Hepatocyte (in vitro differentiated cells): ENCODE measurements at regions not wholly inside any gene's neighbourhood (a gene's known extent, or its start where the extent isn't known, plus 50 kb on each side); places are given as distances from the start of the nearest gene placed in this dataset.

ENCODE experiments used
- CTCF ChIP-seq: fragments of 200-600 bp; sonication (generic); IDR thresholded peaks from 2 replicates; pipeline ENCODE4 v1.5.1; 2016; ENCODE audit warnings: antibody characterized with exemption, mild to moderate bottlenecking; ENCODE audit not compliant: poor library complexity
- EZH2 ChIP-seq: fragments of 200-600 bp; sonication (generic); IDR thresholded peaks from 2 replicates; pipeline ENCODE4 v1.6.1; 2016; ENCODE audit warnings: antibody characterized with exemption, mild to moderate bottlenecking, borderline replicate concordance
- EZH2phosphoT487 ChIP-seq: fragments of 200-600 bp; sonication (generic); IDR thresholded peaks from one replicate; pipeline ENCODE4 v1.6.1; 2018; ENCODE audit warnings: antibody characterized with exemption, mild to moderate bottlenecking, low read depth, moderate library complexity; ENCODE audit not compliant: unreplicated experiment, severe bottlenecking

- TF ChIP-seq CTCF = no peak
- TF ChIP-seq EZH2 = no peak
- no peak for TF ChIP-seq EZH2phosphoT487
These were observed 230.8 kb upstream of the CHRM3 start for GRCh38 chr1:239155466-239156091.
